ENCODE measurements at regions not wholly inside any gene's neighbourhood (a gene's known extent, or its start where the extent isn't known, plus 50 kb on each side); places are given as distances from the start of the nearest gene placed in this dataset.

GRCh38 chr5:84863020-84863419 is 478.3 kb upstream of the EDIL3 start:
- 100% methylated on average over 1 of the region's 1 CpG; no CpG with 5 or more reads in 1 of the 2 experiments for WGBS, 2 experiments (ENCODE audit: extremely low coverage in 1 of 2, insufficient coverage in 1 of 2, insufficient read length in 1 of 2, insufficient replicate concordance in 2 of 2, low coverage in 1 of 2, low lambda C conversion rate in 2 of 2, missing lambda C conversion rate in 1 of 2)
- no peak overlapping the region for H3K27ac ChIP-seq (ENCODE audit: low read depth, low read length)

More at GRCh38 chr5:84863020-84863419, 478.3 kb upstream of the EDIL3 start:
- no peaks in the 10 kb centered on the region for H4K20me1 ChIP-seq (replicated peaks in 1 of 2; ENCODE audit: control insufficient read depth in 1 of 2, insufficient read depth in 2 of 2, low read length in 2 of 2)
- no peak overlapping the region for H2BK12ac ChIP-seq (ENCODE audit: low read depth, low read length)
- peaks cover 0 to 4% (median 3%) of the 10 kb centered on the region in 4 experiments; a peak in 4 of 7 replicates for H3K4me1 ChIP-seq (replicated peaks in 1 of 4; ENCODE audit: control insufficient read depth in 3 of 4, insufficient read depth in 4 of 4, low read length in 3 of 4)
- no peak overlapping the region for H3K56ac ChIP-seq (replicated peaks; ENCODE audit: insufficient read length, low read depth, low read length)
- DNase-seq (ENCODE audit: low read depth in 1 of 2, low spot score in 2 of 2) (no peak), FAIRE-seq (no peak)
- POLR2A ChIA-PET (ENCODE audit: partially characterized antibody): no interaction called here
- H3K36me3 ChIP-seq (ENCODE audit: control insufficient read depth in 2 of 4, insufficient read depth in 4 of 4, low read length in 3 of 4): no peaks in the 10 kb centered on the region
- H2BK20ac ChIP-seq (ENCODE audit: low read length): no peak overlapping the region; the same call in 1 of the 2 replicates
- no peak overlapping the region for H3K4me2 ChIP-seq (ENCODE audit: insufficient read depth in 1 of 2, low read depth in 2 of 2, low read length in 2 of 2)
- H3K9ac ChIP-seq (replicated peaks in 1 of 4; ENCODE audit: extremely low read depth in 1 of 4, low read depth in 3 of 4, low read length in 3 of 4): no peak overlapping the region
- no peaks in the 10 kb centered on the region for H3K9me3 ChIP-seq (ENCODE audit: insufficient read depth in 2 of 2, low read depth in 1 of 2, low read length in 1 of 2)
- no peaks in the 10 kb centered on the region for H3K23me2 ChIP-seq (ENCODE audit: low read depth, low read length)
- H3K79me2 ChIP-seq (ENCODE audit: control insufficient read depth in 1 of 2, insufficient read depth in 2 of 2, low read length in 2 of 2): no peaks in the 10 kb centered on the region
- no peak overlapping the region for H3K4ac ChIP-seq (replicated peaks; ENCODE audit: insufficient read length, low read depth, low read length)
- no peak overlapping the region for H3K23ac ChIP-seq (ENCODE audit: insufficient read length)
- no peak overlapping the region for H3K14ac ChIP-seq (ENCODE audit: insufficient read length)
- H3K4me3 ChIP-seq (ENCODE audit: extremely low read depth in 1 of 4, insufficient read depth in 2 of 4, low read depth in 3 of 4, low read length in 4 of 4): no peak overlapping the region
- H3K18ac ChIP-seq (ENCODE audit: extremely low read depth, low read length): no peak overlapping the region
- H3K79me1 ChIP-seq (ENCODE audit: low read depth, low read length): no peaks in the 10 kb centered on the region
- no peak overlapping the region for H2AFZ ChIP-seq (ENCODE audit: low read length)
- H4K91ac ChIP-seq (replicated peaks; ENCODE audit: insufficient read length, low read length): no peak overlapping the region
- H2BK15ac ChIP-seq (ENCODE audit: low read length): no peak overlapping the region
- no peak overlapping the region for H2BK120ac ChIP-seq (replicated peaks; ENCODE audit: low read depth, low read length)
- no peak for TF ChIP-seq SAP30 (IDR thresholded peaks at IDR 0.05; ENCODE audit: insufficient read depth, insufficient replicate concordance, low read length)
- no peaks in the 10 kb centered on the region for H3K27me3 ChIP-seq (replicated peaks in 1 of 4; ENCODE audit: control insufficient read depth in 3 of 4, extremely low read depth in 1 of 4, insufficient read depth in 3 of 4, low read length in 3 of 4)
- no peak overlapping the region for H2AK5ac ChIP-seq (ENCODE audit: low read depth, low read length)
- H4K8ac ChIP-seq (ENCODE audit: extremely low read depth, insufficient read depth, low read length): no peak overlapping the region
- CTCF ChIA-PET (ENCODE audit: partially characterized antibody): no interaction called here
- H4K5ac ChIP-seq (ENCODE audit: insufficient read length, low read depth, low read length): no peak overlapping the region
- no peak overlapping the region for H2BK5ac ChIP-seq (ENCODE audit: low read depth, low read length)

Measured in H1 (cell line).